AML-193 (cell line): ENCODE measurements at regions not wholly inside any gene's neighbourhood (a gene's known extent, or its start where the extent isn't known, plus 50 kb on each side); places are given as distances from the start of the nearest gene placed in this dataset.
"Not testable (repeated sequence)": the region's sequence is repeated elsewhere in the genome, so short reads cannot be mapped to it uniquely, and the experiment has no call there.

Source experiments
- DNase-seq, 2 experiments: peaks; one replicate each; lab custom pipeline; 2025; lab: John Stamatoyannopoulos, UW

- DNase-seq, result no peak
These were observed 50.2 kb upstream of the THSD7B start for GRCh38 chr2:136715146-136715545.

DNA sequence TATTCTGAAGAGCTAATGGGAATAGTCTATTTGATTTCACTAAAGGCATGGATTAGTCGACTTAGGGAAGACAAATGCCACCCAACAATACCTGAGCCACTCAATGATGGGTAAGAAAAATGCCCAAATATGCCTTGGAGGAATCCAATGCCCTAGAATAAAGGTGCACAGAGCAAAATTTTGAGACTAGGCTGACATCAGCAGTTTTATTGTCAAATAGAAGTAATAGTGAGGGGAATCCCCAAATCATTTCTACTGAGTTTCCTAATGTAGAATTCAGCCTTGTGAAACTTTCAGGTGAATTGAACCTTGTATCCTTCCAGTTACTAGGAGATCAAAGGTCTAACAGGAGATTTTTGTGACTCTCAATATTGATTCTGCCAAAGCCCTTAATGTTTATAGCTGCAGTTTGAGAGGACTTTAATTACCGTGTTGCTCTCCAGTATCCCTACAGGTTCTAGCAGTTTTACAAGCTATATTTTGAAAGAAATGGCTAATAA is 50.8 kb upstream of the THSD7B start:
- DNase-seq, result no peak

- no peak for DNase-seq
These were observed 51.6 kb upstream of the THSD7B start for GRCh38 chr2:136713739-136714138.

- no peak for DNase-seq
These were observed 60.0 kb upstream of the THSD7B start for GRCh38 chr2:136705336-136705735.

DNA sequence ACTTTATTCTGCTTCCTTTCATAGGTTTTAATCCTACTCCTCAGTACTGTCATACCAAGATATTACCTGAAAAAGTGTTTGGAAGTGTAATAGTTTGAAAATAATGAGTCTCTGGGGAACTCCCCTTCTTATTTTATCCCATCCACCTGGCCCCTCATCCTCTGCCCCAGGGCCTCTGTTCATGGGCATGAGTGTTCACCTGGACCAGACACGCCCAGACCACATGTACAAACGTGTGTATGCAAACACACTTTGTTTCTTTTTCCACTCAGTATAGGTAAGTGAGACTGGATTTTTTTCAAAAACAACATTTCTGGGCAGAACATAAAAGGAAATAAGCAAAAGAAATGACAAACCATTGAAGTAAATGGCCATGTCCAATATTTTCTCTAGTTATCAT is 62.1 kb upstream of the THSD7B start:
- DNase-seq, result no peak

DNA sequence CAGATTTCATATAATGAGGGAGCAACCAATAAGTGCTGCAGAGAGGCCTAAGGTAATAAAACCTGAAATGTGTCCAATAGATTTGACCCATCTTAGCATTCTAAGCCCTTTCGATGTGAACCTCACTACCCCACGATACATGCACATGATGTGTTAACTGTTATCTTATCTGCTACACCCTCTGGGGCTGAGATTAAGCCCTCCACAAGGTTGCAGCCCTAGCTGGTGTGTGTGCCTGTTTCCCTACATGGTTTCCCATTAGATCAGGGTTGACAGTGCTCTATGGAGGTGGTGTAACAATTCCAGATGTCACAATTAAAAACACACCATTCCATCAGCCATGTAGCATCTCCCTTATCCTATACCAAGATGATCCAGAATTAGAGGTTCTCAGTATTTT is 68.9 kb upstream of the THSD7B start:
- no peak for DNase-seq

DNA sequence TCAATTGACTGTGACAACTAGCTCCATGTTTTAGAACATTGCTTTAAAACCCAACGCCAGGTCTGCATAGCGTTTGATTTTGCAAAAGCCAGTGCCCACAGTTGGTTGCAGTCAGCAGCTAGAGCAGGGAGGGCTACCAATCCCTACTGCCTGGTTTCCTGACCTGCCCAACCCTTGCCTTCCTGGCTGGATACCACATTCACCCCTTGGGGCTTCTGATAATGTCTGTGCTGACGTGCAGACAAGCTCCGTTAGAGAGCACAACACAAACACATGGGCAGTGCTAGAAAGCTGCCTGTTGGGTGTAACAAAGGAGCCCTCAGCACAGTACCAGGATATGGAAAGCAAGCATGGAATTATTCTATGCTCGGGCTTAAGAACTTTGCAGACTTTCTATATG is 71.4 kb upstream of the THSD7B start:
- no peak for DNase-seq

DNA sequence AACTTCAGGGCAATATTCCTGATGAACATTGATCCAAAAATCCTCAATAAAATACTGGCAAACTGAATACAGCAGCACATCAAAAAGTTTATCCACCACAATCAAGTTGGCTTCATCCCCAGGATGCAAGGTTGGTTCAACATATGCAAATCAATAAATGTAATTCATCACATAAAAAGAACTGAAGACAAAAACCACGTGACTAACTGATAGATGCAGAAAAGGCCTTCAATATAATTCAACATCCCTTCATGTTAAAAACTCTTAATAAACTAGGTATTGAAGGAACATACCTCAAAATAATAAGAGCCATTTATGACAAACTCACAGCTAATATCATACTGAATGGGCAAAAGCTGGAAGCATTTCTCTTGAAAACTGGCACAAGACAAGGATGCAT is 85.3 kb upstream of the THSD7B start:
- DNase-seq, result not testable (repeated sequence)

DNA sequence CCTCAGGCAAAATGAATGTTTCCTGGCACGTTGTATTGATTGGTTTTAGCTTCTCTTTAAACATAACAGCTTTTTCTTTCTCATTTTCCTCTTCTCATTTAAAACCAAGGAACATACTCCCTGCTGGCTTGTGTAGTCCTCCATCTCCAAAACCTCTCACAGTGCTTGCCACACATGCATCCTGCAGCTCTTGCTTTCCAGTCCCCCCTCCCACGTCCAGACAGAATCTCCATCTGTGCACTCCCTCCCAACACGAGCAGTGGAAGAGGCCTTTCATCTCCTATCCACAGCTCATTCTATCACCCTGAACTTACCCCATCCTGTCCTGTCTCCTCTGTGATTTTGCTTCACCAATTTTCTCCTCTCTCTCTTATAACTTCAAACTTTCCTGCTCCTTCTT is 99.6 kb upstream of the THSD7B start:
- no peak for DNase-seq

GRCh38 chr2:136664713-136665405 is 100.5 kb upstream of the THSD7B start:
- no peak for DNase-seq

DNA sequence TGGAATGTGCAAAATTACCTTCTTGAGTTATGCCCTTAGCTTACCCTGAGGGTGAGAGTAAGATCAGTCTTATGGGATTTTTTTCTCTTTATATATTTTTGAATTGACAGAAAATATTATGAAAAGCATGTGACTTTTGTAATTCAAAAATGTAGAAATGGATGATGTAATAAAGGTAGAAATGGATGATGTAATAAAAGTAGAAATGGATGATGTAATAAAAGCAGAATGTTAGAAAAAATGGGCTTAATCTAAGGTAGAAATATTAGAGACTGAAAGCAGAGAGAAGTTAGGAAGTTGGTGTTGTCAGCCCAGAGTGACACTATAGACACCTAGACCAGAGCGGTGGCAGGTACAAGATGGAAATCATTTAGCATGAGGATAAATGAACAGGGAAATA is 107.1 kb upstream of the THSD7B start:
- no peak for DNase-seq

DNA sequence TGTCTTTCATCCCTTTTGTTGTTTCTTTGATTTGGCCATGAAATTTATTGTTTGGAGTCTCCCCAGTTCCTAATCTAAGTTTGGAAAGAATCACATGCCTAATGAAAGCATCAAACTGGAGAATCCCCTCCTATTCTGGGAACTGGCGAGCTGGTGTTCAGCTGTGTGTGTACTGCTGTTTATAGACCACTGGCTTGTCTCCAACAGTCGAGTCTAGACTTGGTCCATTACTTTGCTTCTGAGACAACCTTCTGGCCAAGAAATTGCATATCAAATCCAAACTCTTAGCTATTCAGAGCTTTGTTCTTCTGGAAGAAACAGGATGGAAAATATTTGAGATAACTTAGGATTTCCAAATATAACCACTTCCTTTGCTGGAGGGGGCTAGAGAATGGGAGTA is 111.5 kb upstream of the THSD7B start:
- DNase-seq, result no peak

DNA sequence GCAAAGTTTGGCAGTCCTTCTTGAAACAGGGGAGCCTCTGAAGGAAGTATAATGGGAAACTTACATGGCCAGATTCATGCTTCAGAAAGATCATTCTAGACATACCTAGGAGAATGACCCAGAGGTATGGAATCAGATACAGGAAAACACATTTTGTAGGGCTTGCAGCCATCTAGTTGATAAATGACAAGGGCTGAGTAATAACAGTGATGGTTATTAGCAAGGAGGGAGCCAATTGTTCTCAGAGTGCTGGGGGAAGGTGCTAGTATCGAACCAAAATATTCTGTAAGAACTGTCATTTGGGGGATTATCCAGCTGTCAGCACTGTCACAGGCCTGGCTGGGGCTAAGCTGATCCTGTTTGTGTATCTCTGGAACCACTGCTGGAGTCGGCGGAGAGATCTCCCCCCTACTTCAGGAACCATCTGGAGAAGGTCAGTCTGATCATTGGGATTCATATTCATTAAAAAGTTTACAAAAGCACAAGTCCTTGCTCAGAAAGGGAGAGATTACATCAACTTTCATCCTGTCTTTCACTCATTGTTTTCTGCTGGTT is 113.8 kb upstream of the THSD7B start:
- DNase-seq, result no peak

GRCh38 chr2:136647039-136647438 is 118.3 kb upstream of the THSD7B start:
- no peak for DNase-seq

DNA sequence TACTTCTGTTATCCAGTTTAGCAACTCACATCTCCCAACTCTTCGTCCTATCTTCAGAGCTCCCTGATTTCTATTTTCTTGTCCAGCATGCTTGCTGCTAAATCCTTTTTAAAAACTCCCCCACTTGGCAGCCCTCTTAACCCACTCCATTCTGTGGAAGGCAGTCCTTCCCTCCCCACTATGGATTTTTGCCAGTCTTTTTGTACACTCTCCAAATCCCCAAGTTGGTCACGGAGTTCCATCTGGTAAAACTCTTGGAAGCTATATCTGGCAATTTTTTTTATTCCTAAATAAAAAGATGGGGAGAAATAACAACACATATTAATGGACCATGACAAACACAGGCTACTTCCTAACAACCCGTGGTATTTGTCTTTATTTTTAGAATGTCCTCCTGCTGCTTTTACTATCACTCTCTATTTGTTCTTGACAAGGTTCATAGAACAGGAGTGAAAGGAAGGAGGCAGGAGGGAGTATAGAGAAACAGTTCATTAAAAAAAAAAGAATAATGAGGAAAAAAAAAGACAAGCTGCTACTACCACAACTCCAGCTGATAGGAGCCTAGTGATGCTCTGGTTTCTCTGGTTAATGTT is 120.0 kb upstream of the THSD7B start:
- no peak for DNase-seq

GRCh38 chr2:136639651-136640050 is 125.7 kb upstream of the THSD7B start:
- DNase-seq, result no peak

DNA sequence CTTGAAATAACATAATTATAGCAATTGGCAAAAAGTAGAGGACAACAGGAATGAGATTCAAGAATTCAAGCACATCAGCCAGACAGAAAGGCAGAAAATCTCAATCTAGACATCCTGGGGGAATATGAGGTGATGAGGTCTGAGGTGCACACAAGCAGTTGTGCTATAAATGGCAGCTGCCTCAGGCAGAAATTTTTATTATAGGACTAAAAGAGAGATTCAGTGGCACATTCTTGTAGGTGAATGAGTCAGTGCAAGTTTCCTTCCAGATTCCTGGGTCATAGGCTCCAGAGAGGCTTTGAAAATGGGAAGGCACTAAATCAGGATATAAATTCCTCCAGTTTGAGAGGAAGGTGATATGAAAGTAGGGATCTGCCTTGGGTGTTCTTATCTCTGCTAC is 127.2 kb upstream of the THSD7B start:
- DNase-seq, result no peak

- no peak for DNase-seq
These were observed 127.9 kb upstream of the THSD7B start for GRCh38 chr2:136637402-136637801.

DNA sequence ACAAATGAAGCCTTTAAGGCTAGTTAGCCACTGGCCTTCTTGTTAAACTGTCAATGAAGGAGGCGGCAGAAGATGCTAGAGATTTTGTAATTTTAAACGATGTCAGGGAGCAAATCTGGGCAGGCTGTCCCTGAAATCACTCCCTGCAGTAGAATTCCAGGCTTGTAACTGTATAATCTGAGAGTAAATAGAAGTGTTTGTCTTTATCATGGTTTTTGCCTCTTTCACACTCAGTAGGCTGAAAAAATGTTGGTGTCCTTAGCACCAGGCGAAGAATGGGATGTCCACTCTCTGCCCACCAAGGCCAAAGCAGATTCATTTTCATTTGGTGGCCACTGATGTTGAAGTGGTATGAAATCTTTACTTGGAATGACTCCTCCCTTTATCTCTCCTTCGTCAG is 136.9 kb upstream of the THSD7B start:
- DNase-seq, result no peak

GRCh38 chr2:136613096-136613495 is 152.2 kb upstream of the THSD7B start:
- no peak for DNase-seq

- no peak for DNase-seq
These were observed 153.3 kb upstream of the THSD7B start for GRCh38 chr2:136612079-136612478.

- DNase-seq, result no peak
These were observed 153.9 kb upstream of the THSD7B start for GRCh38 chr2:136611451-136611850.

DNA sequence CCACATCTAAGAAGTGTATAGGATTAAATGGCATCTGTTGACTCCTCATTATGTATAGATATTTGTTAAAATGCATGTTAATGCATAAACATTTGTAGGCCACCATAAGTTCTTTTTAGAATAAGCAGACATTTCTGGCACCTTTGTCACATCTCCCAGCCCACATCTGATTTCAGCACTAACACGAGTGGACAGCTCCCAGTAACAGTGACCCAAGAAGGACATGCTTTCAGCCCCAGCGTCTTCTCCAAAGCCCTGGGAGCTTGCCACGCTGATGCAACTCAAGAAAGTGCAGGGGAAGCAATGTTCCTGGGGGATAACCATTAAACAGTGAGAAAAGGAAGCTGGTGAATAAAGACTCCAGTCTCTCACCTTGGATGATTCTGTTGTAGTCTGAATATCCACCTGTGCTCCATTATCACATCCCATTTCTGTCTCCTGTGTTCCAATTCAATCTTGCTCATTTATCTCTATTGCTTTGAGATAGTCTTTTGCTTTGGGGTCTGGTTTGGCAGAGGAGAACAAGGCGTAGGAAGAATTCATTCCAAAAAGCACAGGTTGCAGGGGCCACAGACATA is 182.6 kb upstream of the THSD7B start:
- DNase-seq, result peak in 1 of 2 experiments; percentile 26
